Adrenal gland (tissue), 9 donors: ENCODE measurements at regions not wholly inside any gene's neighbourhood (a gene's known extent, or its start where the extent isn't known, plus 50 kb on each side); places are given as distances from the start of the nearest gene placed in this dataset.

Experiments used
- DNase-seq, 7 donors: peaks; one replicate each; pipeline ENCODE4 v3.0.0-alpha.2; 2019 to 2020
- H3K27ac ChIP-seq, 5 donors: fragments of 200-600 bp; sonication (generic) in 4 of 5; 1 replicate in 3 of 5; 2 replicates in 2 of 5; pipeline versions ENCODE4 v1.5.1 to v1.8.0; 2016 to 2020; ENCODE audit warnings: mild to moderate bottlenecking in 1 of 5
- H3K27me3 ChIP-seq: fragments of 200-600 bp; 2 replicates; pipeline ENCODE4 v1.8.0; 2021
- H3K36me3 ChIP-seq, 2 donors: fragments of 200-600 bp; replicated peaks in 1 of 2; 1 replicate in 1 of 2; 2 replicates in 1 of 2; pipeline versions ENCODE4 v1.5.1 to v1.8.0; 2018 to 2022
- H3K4me1 ChIP-seq, 2 donors: fragments of 200-600 bp; replicated peaks in 1 of 2; 1 replicate in 1 of 2; 2 replicates in 1 of 2; pipeline versions ENCODE4 v1.5.1 to v1.8.0; 2018 to 2021
- H3K4me3 ChIP-seq, 4 donors: fragments of 200-600 bp; sonication (generic) in 3 of 4; one replicate each; pipeline ENCODE4 v1.5.1; 2016 to 2018
- H3K9me3 ChIP-seq, 3 donors: fragments of 200-600 bp; sonication (generic) in 1 of 3; replicated peaks in 1 of 3; 1 replicate in 2 of 3; 2 replicates in 1 of 3; pipeline versions ENCODE4 v1.5.1 to v1.8.0; 2016 to 2021
- POLR2A ChIP-seq, 2 donors: fragments of 450-650 bp; IDR thresholded peaks; one replicate each; pipeline ENCODE4 v1.6.1; 2017; ENCODE audit warnings: antibody characterized with exemption in 2 of 2, mild to moderate bottlenecking in 2 of 2, moderate library complexity in 1 of 2
- WGBS, 4 donors: extraction: QIAGEN DNeasy Blood & Tissue Kit in 2 of 4; methylation state at CpG; one replicate each; pipeline versions ENCODE4 v1.1.5 to v1.1.7; 2013 to 2017; 5-methylcytosine and 5-hydroxymethylcytosine counted together
- intact Hi-C, 2 donors: fragments of 100-400 bp; cut with DNase I; formaldehyde crosslinking; loops; one replicate each; pipeline versions ENCODE4 v1.14.1 to v1.15.0; 2022 to 2023
- TF ChIP-seq, protein P1 (sequence below), 6 experiments: fragments of 450-650 bp in 4 of 6; fragments of 200-600 bp in 2 of 6; sonication (generic) in 1 of 6; IDR thresholded peaks; 1 replicate in 5 of 6; 2 replicates in 1 of 6; pipeline versions ENCODE4 v1.5.1 to v1.8.0; 2016 to 2021; ENCODE audit warnings: antibody characterized with exemption in 6 of 6, mild to moderate bottlenecking in 2 of 6, moderate library complexity in 1 of 6
- donor health status: healthy with polysubstance abuse.
- donor health status: Bipolar disorder and iron deficiency.
- donor health status: DM: yes; HTN: yes; CAD: no.
- donor health status: DM: no; HTN: no; CAD: no.
- donor health status: DM: no; HTN: no; CAD: no.

DNA sequence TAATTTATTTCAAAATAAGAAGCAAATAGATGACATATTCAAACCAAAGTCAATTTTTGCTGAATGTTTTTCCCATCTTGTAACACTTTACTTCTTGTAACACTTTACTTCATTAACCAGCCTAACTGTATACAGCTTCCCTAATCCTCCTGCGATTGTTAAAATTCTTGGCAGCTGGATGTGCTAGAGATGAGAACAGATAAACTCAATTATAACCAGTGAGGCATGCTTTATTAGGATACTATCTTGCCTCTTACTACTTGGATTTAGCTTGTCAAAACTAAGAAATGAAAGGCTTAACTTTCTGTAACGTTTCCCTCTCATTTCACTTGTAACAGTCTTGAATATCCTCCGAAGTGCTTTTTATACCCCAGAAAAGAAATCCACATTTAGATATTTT lies 94.1 kb upstream of the BMP5 start:
- 67 to 79% (median 71%) methylated on average over 3 of the region's 3 CpGs for WGBS, 4 donors
- Histone ChIP-seq H3K4me1 (no peaks in the 10 kb centered on the region), H3K9me3 (no peaks in the 10 kb centered on the region), H3K36me3 (no peaks in the 10 kb centered on the region), H3K27ac (no peak overlapping the region), H3K4me3 (no peak overlapping the region), H3K27me3 (no peaks in the 10 kb centered on the region)
- TF ChIP-seq, protein P1, sequence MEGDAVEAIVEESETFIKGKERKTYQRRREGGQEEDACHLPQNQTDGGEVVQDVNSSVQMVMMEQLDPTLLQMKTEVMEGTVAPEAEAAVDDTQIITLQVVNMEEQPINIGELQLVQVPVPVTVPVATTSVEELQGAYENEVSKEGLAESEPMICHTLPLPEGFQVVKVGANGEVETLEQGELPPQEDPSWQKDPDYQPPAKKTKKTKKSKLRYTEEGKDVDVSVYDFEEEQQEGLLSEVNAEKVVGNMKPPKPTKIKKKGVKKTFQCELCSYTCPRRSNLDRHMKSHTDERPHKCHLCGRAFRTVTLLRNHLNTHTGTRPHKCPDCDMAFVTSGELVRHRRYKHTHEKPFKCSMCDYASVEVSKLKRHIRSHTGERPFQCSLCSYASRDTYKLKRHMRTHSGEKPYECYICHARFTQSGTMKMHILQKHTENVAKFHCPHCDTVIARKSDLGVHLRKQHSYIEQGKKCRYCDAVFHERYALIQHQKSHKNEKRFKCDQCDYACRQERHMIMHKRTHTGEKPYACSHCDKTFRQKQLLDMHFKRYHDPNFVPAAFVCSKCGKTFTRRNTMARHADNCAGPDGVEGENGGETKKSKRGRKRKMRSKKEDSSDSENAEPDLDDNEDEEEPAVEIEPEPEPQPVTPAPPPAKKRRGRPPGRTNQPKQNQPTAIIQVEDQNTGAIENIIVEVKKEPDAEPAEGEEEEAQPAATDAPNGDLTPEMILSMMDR (IDR thresholded peaks at IDR 0.05): no peak
- no peak for TF ChIP-seq POLR2A (IDR thresholded peaks at IDR 0.05)
- no peak for DNase-seq
- intact Hi-C loops: no loop called here

DNA sequence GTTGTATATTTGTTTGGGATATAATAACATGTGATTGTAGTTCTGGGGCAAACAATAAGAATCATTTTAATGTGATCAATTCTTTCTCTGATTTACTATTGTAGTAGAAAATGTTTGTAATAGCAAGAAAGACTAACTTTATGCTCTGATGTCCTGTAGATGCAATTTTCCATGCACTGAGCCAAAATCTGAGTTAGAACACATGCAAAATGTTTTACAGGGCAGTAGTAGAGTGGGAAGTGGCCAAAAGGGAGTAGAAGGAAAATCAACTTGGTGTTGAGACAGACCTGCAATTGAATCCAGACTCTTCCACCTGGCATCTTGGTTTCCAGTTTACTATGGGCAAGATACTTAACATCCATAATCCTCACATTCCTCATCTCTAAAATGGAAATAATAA lies 93.5 kb upstream of the BMP5 start:
- TF ChIP-seq, protein P1 (IDR thresholded peaks at IDR 0.05): no peak
- no peak for TF ChIP-seq POLR2A (IDR thresholded peaks at IDR 0.05)
- DNase-seq: no peak
- intact Hi-C loops: no loop called here
- Histone ChIP-seq H3K4me3 (no peak overlapping the region), H3K27me3 (no peaks in the 10 kb centered on the region), H3K27ac (no peak overlapping the region), H3K9me3 (no peaks in the 10 kb centered on the region), H3K36me3 (no peaks in the 10 kb centered on the region), H3K4me1 (no peaks in the 10 kb centered on the region)

DNA sequence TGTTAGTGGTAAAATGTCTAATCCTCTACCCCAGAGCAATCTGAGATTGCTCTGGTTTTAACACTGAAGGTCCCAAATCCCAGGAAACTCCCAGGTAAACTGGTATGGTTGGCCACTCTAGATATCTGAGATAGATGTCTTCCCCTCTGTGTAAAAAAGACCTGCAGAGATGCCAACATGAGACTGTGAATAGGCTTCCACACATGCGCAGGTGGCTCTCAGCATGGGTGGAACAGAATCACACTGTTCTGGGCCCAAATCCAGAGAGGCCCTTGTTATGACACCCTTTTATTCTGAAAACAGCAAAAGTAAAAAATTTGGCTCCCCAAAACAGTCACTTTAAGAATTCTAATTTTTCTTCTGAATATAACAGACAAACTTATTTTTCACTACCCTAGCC lies 88.7 kb upstream of the BMP5 start:
- intact Hi-C loops: no loop called here
- 73 to 87% (median 77%) methylated on average over 1 of the region's 1 CpG for WGBS, 4 donors

GRCh38 chr6:55963301-55963700 lies 87.9 kb upstream of the BMP5 start:
- no peak for DNase-seq
- H3K36me3 ChIP-seq: no peaks in the 10 kb centered on the region
- no peaks in the 10 kb centered on the region for H3K9me3 ChIP-seq
- H3K4me1 ChIP-seq: no peaks in the 10 kb centered on the region
- no peak overlapping the region for H3K4me3 ChIP-seq
- intact Hi-C loops: no loop called here
- no peak overlapping the region for H3K27ac ChIP-seq
- no peaks in the 10 kb centered on the region for H3K27me3 ChIP-seq
- WGBS, 4 donors: 43 to 47% (median 45%) methylated on average over 3 of the region's 3 CpGs
- TF ChIP-seq, protein P1 (IDR thresholded peaks at IDR 0.05): no peak
- no peak for TF ChIP-seq POLR2A (IDR thresholded peaks at IDR 0.05)

More for the DNA sequence above, 88.7 kb upstream of the BMP5 start:
- Histone ChIP-seq H3K9me3 (no peaks in the 10 kb centered on the region), H3K36me3 (no peaks in the 10 kb centered on the region), H3K27me3 (no peaks in the 10 kb centered on the region), H3K4me1 (no peaks in the 10 kb centered on the region), H3K4me3 (no peak overlapping the region), H3K27ac (no peak overlapping the region)
- TF ChIP-seq, protein P1 (IDR thresholded peaks at IDR 0.05): no peak
- no peak for DNase-seq
